Thoracic aorta (tissue), 2 donors: ENCODE measurements at regions not wholly inside any gene's neighbourhood (a gene's known extent, or its start where the extent isn't known, plus 50 kb on each side); places are given as distances from the start of the nearest gene placed in this dataset.

Experiments used
- ATAC-seq: fragments of 150-250 bp; one replicate; pipeline ENCODE4 v1.8.0; 2017; ENCODE audit warnings: low read depth; ENCODE audit not compliant: insufficient number of reproducible peaks, low FRiP score
- DNase-seq: peaks from one replicate; pipeline ENCODE4 v3.0.0-alpha.2; 2020; ENCODE audit warnings: low spot score
- H3K27ac ChIP-seq, 2 donors: fragments of 200-600 bp; sonication (generic); 1 replicate in 1 of 2; 2 replicates in 1 of 2; pipeline ENCODE4 v1.5.1; 2016; ENCODE audit warnings: mild to moderate bottlenecking in 2 of 2, moderate library complexity in 2 of 2
- H3K27me3 ChIP-seq: fragments of 200-600 bp; sonication (generic); replicated peaks from 2 replicates; pipeline ENCODE4 v1.6.0; 2016; ENCODE audit warnings: mild to moderate bottlenecking; ENCODE audit not compliant: insufficient read depth
- H3K36me3 ChIP-seq: fragments of 200-600 bp; sonication (generic); one replicate; pipeline ENCODE4 v1.5.1; 2016
- H3K4me1 ChIP-seq, 2 donors: fragments of 200-600 bp; sonication (generic); 1 replicate in 1 of 2; 2 replicates in 1 of 2; pipeline versions ENCODE4 v1.5.1 to v1.6.0; 2016; ENCODE audit warnings: low read depth in 2 of 2, mild to moderate bottlenecking in 1 of 2; ENCODE audit not compliant: control insufficient read depth in 1 of 2
- H3K4me3 ChIP-seq: fragments of 200-600 bp; sonication (generic); 2 replicates; pipeline ENCODE4 v1.5.1; 2016; ENCODE audit warnings: mild to moderate bottlenecking
- H3K9me3 ChIP-seq: fragments of 200-600 bp; sonication (generic); 2 replicates; pipeline ENCODE4 v1.5.1; 2016
- CTCF ChIP-seq: fragments of 200-600 bp; sonication (generic); IDR thresholded peaks from one replicate; pipeline ENCODE4 v1.5.1; 2019; ENCODE audit warnings: antibody characterized with exemption

GRCh38 chr5:33260098-33260497 lies 180.7 kb upstream of the TARS1 start:
- Histone ChIP-seq H3K4me3 (no peak overlapping the region), H3K4me1 (peaks cover 0 to 7% of the 10 kb centered on the region in 2 donors), H3K27me3 (no peaks in the 10 kb centered on the region), H3K36me3 (no peaks in the 10 kb centered on the region), H3K9me3 (peaks cover 5% of the 10 kb centered on the region), H3K27ac (no peak overlapping the region)
- ATAC-seq (no peak), DNase-seq (no peak)
- TF ChIP-seq CTCF, result no peak

GRCh38 chr5:33261305-33261704 lies 179.5 kb upstream of the TARS1 start:
- H3K36me3 ChIP-seq, result no peaks in the 10 kb centered on the region

GRCh38 chr5:33261747-33262146 lies 179.0 kb upstream of the TARS1 start:
- ATAC-seq (no peak), DNase-seq (no peak)
- H3K4me1 ChIP-seq, result peaks cover 0 to 7% of the 10 kb centered on the region in 2 donors
- H3K27ac ChIP-seq, result no peak overlapping the region
- no peak overlapping the region for H3K4me3 ChIP-seq
- H3K27me3 ChIP-seq, result no peaks in the 10 kb centered on the region
- H3K36me3 ChIP-seq, result no peaks in the 10 kb centered on the region
- TF ChIP-seq CTCF, result no peak
- H3K9me3 ChIP-seq, result peaks cover 5% of the 10 kb centered on the region

More at GRCh38 chr5:33261305-33261704, 179.5 kb upstream of the TARS1 start:
- DNase-seq, result no peak
- Histone ChIP-seq H3K9me3 (peaks cover 5% of the 10 kb centered on the region), H3K27me3 (no peaks in the 10 kb centered on the region), H3K4me3 (no peak overlapping the region), H3K4me1 (peaks cover 0 to 7% of the 10 kb centered on the region in 2 donors), H3K27ac (no peak overlapping the region)
- TF ChIP-seq CTCF, result no peak
- no peak for ATAC-seq

GRCh38 chr5:33267801-33268200 lies 173.0 kb upstream of the TARS1 start:
- DNase-seq (no peak), ATAC-seq (no peak)
- Histone ChIP-seq H3K9me3 (peaks cover 5% of the 10 kb centered on the region), H3K4me3 (no peak overlapping the region), H3K27me3 (no peaks in the 10 kb centered on the region), H3K36me3 (no peaks in the 10 kb centered on the region), H3K4me1 (peaks cover 4 to 13% of the 10 kb centered on the region in 2 donors), H3K27ac (no peak overlapping the region)
- no peak for TF ChIP-seq CTCF

- TF ChIP-seq CTCF, result no peak
- H3K36me3 ChIP-seq, result no peaks in the 10 kb centered on the region
- H3K4me1 ChIP-seq, result peaks cover 4 to 13% of the 10 kb centered on the region in 2 donors
- no peak overlapping the region for H3K27ac ChIP-seq
- peaks cover 5% of the 10 kb centered on the region for H3K9me3 ChIP-seq
- no peak overlapping the region for H3K4me3 ChIP-seq
- no peaks in the 10 kb centered on the region for H3K27me3 ChIP-seq
- ATAC-seq (no peak), DNase-seq (no peak)
Observed at GRCh38 chr5:33268374-33268773, 172.4 kb upstream of the TARS1 start.
